BE2C (cell line): ENCODE measurements at regions not wholly inside any gene's neighbourhood (a gene's known extent, or its start where the extent isn't known, plus 50 kb on each side); places are given as distances from the start of the nearest gene placed in this dataset.

Experiments used
- DNase-seq: peaks from one replicate; pipeline ENCODE4 v3.0.0-alpha.2; 2020
- H3K27me3 ChIP-seq: fragments of 250-450 bp; sonication (Bioruptor Pico); 2 replicates; pipeline ENCODE4 v1.5.1; 2020; ENCODE audit warnings: mild to moderate bottlenecking
- H3K36me3 ChIP-seq: fragments of 250-450 bp; sonication (Bioruptor Pico); 2 replicates; pipeline ENCODE4 v1.5.1; 2020; ENCODE audit warnings: mild to moderate bottlenecking
- H3K4me1 ChIP-seq: fragments of 250-450 bp; sonication (Bioruptor Pico); 2 replicates; pipeline ENCODE4 v1.5.1; 2020
- H3K4me3 ChIP-seq: 2 replicates; pipeline ENCODE4 v1.5.1; 2011; ENCODE audit warnings: low read depth, low read length
- H3K9me3 ChIP-seq: fragments of 250-450 bp; sonication (Bioruptor Pico); 2 replicates; pipeline ENCODE4 v1.5.1; 2020
- CTCF ChIP-seq: IDR thresholded peaks from 2 replicates; pipeline ENCODE4 v1.5.1; 2012; ENCODE audit warnings: mild to moderate bottlenecking, low read depth, low read length

GRCh38 chr7:79668292-79668691 is 214.8 kb upstream of the MAGI2 start:
- Histone ChIP-seq H3K36me3 (no peaks in the 10 kb centered on the region), H3K9me3 (no peaks in the 10 kb centered on the region; the same call in 1 of the 2 replicates), H3K4me3 (no peak overlapping the region), H3K27me3 (no peaks in the 10 kb centered on the region), H3K4me1 (0 out of 2 replicates have a peak, but pooled peaks cover 2% of the 10 kb centered on the region)
- DNase-seq = no peak
- no peak for TF ChIP-seq CTCF

GRCh38 chr7:79666472-79666871 is 213.0 kb upstream of the MAGI2 start:
- TF ChIP-seq CTCF = no peak
- no peaks in the 10 kb centered on the region for H3K36me3 ChIP-seq
- DNase-seq = no peak
- H3K4me1 ChIP-seq = 0 out of 2 replicates have a peak, but pooled peaks cover 2% of the 10 kb centered on the region
- no peak overlapping the region for H3K4me3 ChIP-seq
- H3K9me3 ChIP-seq = no peaks in the 10 kb centered on the region; the same call in 1 of the 2 replicates
- no peaks in the 10 kb centered on the region for H3K27me3 ChIP-seq

GRCh38 chr7:79664884-79665676 is 211.6 kb upstream of the MAGI2 start:
- peak; percentile 59 for DNase-seq
- H3K9me3 ChIP-seq = no peaks in the 10 kb centered on the region; the same call in 1 of the 2 replicates
- H3K4me3 ChIP-seq = no peak overlapping the region
- H3K4me1 ChIP-seq = 0 out of 2 replicates have a peak, but pooled peaks cover 2% of the 10 kb centered on the region
- H3K36me3 ChIP-seq = no peaks in the 10 kb centered on the region
- TF ChIP-seq CTCF = no peak
- no peaks in the 10 kb centered on the region for H3K27me3 ChIP-seq

GRCh38 chr7:79658304-79658703 is 204.8 kb upstream of the MAGI2 start:
- no peaks in the 10 kb centered on the region for H3K9me3 ChIP-seq
- no peak for DNase-seq
- H3K27me3 ChIP-seq = no peaks in the 10 kb centered on the region
- TF ChIP-seq CTCF = no peak
- no peak overlapping the region for H3K4me3 ChIP-seq
- no peaks in the 10 kb centered on the region for H3K36me3 ChIP-seq
- no peaks in the 10 kb centered on the region for H3K4me1 ChIP-seq

GRCh38 chr7:79653136-79653631 is 199.7 kb upstream of the MAGI2 start:
- DNase-seq = no peak
- no peak for TF ChIP-seq CTCF
- no peak overlapping the region for H3K4me3 ChIP-seq

GRCh38 chr7:79652619-79653018 is 199.2 kb upstream of the MAGI2 start:
- H3K4me3 ChIP-seq = no peak overlapping the region
- no peak for DNase-seq
- H3K4me1 ChIP-seq = no peaks in the 10 kb centered on the region
- no peaks in the 10 kb centered on the region for H3K36me3 ChIP-seq
- TF ChIP-seq CTCF = no peak
- no peaks in the 10 kb centered on the region for H3K9me3 ChIP-seq
- no peaks in the 10 kb centered on the region for H3K27me3 ChIP-seq

More at GRCh38 chr7:79653136-79653631, 199.7 kb upstream of the MAGI2 start:
- no peaks in the 10 kb centered on the region for H3K4me1 ChIP-seq
- H3K36me3 ChIP-seq = no peaks in the 10 kb centered on the region
- H3K9me3 ChIP-seq = no peaks in the 10 kb centered on the region
- H3K27me3 ChIP-seq = no peaks in the 10 kb centered on the region
